HG02610 (cell line): ENCODE measurements at regions not wholly inside any gene's neighbourhood (a gene's known extent, or its start where the extent isn't known, plus 50 kb on each side); places are given as distances from the start of the nearest gene placed in this dataset.
"Not testable (repeated sequence)": the region's sequence is repeated elsewhere in the genome, so short reads cannot be mapped to it uniquely, and the experiment has no call there.

Source experiments
- ATAC-seq: cut with Tn5 transposase; IDR thresholded peaks from one replicate; pipeline ENCODE4 v1.9.1; 2021; ENCODE audit warnings: mild to moderate bottlenecking, moderate library complexity; ENCODE audit not compliant: unreplicated experiment

DNA sequence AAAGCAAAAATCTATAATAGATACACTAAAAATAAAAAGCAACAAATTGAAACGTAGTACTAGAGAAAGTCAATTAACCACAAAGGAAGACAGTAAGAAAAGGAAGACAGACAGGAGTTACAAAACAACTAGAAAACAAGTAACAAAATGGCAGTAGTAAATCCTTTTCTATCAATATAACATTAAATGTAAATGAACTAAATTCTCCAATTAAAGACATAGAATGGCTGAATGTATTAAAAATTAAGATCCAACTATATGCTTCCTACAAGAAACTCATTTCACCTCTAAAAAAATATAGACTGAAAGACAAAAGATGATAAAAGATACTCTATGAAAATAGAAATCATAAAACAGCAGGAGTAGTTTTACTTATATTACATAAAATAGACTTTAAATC lies 79.1 kb downstream of the CTH start:
- no peak for ATAC-seq

- ATAC-seq, result no peak
Observed at GRCh38 chr1:70495370-70495769, 84.3 kb downstream of the CTH start.

DNA sequence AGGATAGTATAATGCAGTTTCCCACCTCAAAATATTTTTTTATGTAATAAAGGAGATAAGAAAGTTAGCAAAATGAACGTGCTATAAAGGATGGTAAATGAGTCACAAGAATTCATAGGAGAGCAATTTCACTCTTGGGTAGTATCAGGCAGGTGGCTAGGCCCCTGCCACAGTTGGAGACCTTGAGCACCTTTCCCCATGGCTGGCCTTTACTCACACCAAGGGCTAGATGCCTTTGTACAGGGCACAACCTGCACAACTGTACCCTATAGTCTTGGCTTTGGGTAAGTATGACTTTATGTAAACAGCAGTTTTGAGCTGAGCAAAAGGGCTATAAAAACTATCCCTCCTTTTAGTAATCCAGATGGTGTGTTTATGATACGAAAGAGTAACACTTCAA lies 85.1 kb downstream of the CTH start:
- no peak for ATAC-seq

GRCh38 chr1:70497152-70497551 lies 86.1 kb downstream of the CTH start:
- no peak for ATAC-seq

GRCh38 chr1:70498666-70499065 lies 87.6 kb downstream of the CTH start:
- no peak for ATAC-seq

DNA sequence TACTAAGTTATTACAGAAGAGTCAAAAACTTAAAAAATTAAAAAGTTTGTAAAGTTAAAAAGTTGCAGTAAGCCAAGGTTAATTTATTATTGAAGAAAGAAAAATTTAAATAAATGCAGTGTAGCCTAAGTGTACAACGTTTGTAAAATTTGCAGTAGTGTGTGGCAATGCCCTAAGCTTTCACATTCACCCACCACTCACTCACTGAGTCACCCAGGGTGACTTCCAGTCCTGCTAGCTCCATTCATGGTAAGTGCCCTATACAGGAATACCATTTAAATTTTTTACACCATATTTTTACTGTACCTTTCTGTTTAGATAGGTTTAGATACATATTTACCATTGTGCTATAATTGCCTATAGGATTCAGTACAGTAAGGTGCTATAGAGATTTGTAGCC lies 88.6 kb downstream of the CTH start:
- no peak for ATAC-seq

DNA sequence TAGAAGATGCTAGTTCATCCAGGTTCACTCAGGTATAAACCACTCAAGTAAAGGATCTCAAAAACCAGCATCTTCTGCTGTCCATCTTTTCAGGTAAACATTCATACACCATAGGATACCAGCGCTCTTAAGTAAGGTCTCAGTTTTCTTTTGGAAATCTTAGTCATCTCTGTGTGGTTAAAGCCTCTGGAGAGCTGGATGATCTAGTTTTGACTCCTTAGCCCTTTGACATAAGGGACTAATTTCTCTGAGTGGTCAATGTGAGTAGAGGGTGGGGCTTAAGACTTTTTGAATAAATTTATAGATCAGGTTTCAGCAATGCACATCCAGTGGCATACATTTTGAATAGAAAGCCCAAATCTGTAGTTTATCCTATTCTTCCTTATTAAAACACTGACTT lies 92.3 kb downstream of the CTH start:
- ATAC-seq, result no peak

DNA sequence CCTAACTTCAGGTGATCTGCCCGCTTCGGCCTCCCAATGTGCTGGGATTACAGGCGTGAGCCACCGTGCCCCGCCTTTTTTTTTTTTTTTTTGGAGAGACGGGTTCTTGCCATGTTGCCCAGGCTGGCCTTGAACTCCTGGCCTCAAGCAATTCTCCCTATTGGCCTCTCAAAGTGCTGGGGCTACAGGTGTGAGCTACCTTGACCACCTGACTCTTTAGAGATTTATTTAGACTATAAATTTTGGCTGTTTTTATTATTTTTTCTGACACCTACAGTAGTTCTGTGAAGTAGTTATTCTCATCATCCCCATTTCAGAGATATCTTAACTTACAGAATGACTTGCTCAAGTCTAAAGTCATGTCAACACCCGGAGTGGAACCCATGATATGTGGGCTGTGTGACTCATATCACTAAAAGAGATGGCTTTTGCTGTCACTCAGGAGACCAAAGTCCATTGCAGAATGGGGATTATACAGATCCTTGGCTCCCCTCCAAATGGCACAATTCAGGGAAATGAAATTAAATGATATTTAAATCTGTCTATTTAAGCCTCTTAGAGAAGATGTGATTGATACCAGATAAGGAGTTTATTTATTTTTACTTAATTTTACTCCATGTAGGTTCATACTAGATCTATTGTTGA lies 93.2 kb downstream of the CTH start:
- ATAC-seq, result peak; percentile 99

GRCh38 chr1:70504821-70505193 lies 93.7 kb downstream of the CTH start:
- peak; percentile 22 for ATAC-seq

DNA sequence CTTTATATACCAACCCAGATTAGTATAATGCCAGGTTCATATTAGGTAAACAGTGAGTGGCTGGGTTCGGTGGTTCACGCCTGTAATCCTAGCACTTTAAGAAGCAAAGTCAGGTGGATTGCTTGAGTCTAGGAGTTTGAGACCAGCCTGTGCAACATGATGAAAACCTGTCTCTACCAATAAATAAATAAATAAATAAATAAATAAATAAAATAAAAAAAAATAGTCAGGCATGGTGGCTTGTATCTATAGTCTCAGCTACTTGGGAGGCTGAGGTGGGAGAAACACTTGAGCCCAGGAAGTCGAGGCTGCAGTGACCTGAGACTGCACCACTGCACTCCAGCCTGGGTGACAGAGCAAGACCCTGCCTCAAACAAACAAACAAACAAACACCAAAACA lies 96.9 kb downstream of the CTH start:
- not testable (repeated sequence) for ATAC-seq

GRCh38 chr1:70509996-70510876 lies 99.2 kb downstream of the CTH start:
- ATAC-seq, result peak; percentile 83

DNA sequence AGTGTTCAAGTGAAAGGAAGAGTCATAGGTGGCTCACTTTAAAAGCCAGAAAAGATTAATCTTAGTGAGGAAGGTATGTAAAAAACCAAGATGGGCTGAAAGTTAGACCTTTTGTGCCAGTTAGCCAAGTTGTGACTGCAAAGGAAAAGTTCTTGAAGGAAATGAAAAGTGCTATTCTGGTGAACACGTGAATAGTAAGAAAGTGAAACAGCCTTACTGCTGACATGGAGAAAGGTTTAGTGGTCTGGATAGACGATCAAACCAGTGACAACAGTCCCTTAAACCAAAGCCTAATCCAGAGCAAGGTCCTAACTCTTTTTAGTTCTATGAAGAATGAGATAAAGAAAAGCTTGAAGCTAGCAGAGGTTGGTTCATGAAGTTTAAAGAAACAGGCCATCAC lies 106.4 kb downstream of the CTH start:
- ATAC-seq, result peak; percentile 59

DNA sequence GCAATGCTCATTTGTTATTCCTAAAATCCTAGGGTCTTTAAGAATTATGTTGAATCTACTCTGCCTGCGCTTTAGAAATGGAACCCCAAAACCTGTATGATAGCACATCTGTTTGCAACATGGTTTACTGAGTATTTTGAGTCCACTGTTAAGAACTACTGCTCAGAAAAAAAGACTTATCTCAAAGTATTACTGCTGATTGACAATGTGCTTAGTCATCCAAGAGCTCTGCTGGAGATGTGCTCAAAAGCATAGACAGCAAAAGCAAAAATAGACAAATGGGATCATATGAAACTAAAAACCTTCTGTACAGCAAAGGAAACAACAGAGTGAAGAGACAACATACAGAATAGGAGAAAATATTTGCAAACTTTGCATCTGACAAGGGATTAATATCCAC lies 107.0 kb downstream of the CTH start:
- ATAC-seq, result peak; percentile 30

DNA sequence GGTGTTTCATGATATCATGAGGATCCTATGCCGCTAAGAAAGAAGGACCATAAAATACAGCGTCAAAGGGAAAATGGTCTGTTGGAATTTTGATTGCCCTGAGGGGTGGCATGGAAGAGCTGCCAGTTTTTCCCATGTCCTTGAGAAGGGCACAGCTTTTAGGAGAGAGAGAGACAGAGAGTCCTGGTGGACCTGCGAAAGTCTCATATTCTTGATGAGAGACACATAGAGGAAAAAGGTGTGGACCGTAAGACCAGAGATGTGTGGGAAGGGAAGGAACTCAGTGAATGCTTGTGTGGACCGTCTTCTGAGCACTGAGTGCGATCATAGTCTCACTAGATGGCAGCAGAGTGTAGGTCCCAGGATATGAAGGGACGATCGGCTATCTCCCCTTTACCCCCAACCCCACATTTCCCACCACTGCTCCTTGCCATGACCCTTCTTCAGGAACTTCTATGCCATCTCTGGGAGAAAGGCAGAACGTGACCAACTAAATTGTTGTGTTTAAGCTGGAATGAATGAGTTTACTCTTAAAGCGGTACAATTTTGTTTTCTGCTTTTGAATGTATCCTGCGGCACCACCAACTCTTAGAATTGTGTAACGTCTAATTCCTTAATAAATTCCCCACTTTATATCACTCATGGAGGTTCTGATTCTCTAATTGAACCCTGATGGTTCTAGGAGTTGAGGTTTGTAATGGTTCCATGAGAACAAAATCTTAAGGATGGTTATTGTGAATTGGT lies 117.7 kb downstream of the CTH start:
- peak; percentile 74 for ATAC-seq

DNA sequence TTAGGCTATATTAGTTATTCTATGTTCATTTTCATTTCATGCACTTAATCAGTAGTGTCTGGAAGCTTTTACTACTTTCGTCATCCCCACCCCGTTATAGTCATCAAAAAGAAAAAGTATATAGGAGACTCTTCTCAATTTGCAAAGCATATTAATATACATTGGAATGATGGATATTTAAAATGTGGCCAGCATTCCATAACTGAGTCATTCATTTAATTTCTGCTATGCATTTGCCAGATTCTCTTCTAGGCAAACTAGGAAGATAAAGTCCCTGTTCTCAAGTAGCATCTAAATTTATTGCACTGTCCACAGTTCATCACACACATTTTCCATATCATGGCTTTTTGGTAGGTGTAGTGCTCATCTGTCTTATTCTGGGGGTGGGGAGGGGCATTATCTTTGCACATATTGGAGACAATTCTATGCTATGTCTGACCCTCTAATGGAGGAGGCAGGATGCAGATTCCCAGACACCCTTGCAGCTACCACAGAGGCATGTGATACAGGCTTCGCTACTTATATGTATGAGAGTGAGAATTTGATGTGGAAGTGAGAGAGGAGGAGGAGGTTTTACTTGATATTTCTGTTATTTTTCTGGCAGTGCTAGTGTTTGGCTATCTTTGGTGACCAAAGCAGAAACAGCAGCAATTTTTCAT lies 125.8 kb downstream of the CTH start:
- ATAC-seq, result no peak

- ATAC-seq, result no peak
Observed at GRCh38 chr1:70537788-70538187, 126.7 kb downstream of the CTH start.

- ATAC-seq, result no peak
Observed at GRCh38 chr1:70542030-70542429, 131.0 kb downstream of the CTH start.

- no peak for ATAC-seq
Observed at GRCh38 chr1:70542856-70543255, 131.8 kb downstream of the CTH start.

- ATAC-seq, result no peak
Observed at GRCh38 chr1:70546726-70547125, 135.7 kb downstream of the CTH start.

DNA sequence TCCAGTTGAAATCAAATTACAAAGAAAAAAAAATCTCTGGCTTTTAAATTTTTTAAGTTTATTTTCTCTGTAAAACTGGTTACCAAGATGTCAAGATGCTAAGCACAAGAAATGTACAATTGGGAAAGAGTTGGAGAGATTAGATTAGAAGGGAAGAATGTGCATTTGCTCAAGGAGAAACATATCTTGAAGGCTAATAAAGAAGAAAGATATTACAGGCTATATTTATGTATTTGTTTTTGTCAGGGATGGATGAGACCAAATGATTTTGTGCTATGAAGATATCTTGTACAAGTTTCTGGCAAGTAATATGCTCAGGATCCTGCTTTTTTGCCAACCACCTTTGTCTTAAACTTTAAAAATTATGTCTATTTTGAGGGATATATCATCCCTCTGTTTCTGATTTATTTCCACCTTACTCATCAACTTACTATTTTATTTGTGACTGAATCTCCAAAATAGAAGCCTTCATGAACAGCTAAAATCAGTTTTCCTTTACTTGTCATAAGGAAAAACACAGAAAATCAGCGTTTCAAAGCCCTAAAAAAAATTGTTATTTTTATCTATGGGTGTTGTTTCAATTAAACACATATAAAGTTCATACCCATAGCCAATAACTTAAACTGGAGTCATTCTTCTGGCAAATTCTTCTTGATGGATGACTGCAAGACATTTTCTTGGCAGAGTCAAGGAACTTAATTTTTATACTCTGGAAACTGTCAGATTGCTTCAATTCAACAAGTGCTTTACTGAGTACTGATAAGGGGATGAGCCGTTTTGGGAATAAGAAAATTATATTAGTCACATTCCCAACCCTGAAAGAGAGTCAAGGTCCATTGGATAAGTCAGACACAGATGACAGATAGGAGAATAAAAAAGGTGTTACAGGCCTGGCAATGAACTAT lies 141.8 kb downstream of the CTH start:
- no peak for ATAC-seq
